ENCODE measurements at regions not wholly inside any gene's neighbourhood (a gene's known extent, or its start where the extent isn't known, plus 50 kb on each side); places are given as distances from the start of the nearest gene placed in this dataset.

GRCh38 chr3:22372292-22373062 lies 621.5 kb upstream of the ZNF385D start (continued):
- no peak for TF ChIP-seq PRDM15 (CRISPR knock-in tag; IDR thresholded peaks at IDR 0.05)
- no peak for TF ChIP-seq MLX (CRISPR knock-in tag; IDR thresholded peaks at IDR 0.05)
- TF ChIP-seq ZNF219 (CRISPR knock-in tag; IDR thresholded peaks at IDR 0.05; ENCODE audit: borderline replicate concordance), result 0 out of 2 replicates have a peak, but pooled peaks have one; percentile 74
- peak; percentile 32; the same call in 1 of the 2 replicates for TF ChIP-seq USF1 (CRISPR knock-in tag; IDR thresholded peaks at IDR 0.05)
- peak; percentile 59; the same call in 1 of the 2 replicates for TF ChIP-seq TEAD1 (CRISPR knock-in tag; IDR thresholded peaks at IDR 0.05)
- no peak for TF ChIP-seq AR (CRISPR knock-in tag; IDR thresholded peaks at IDR 0.05)
- TF ChIP-seq, protein P1, sequence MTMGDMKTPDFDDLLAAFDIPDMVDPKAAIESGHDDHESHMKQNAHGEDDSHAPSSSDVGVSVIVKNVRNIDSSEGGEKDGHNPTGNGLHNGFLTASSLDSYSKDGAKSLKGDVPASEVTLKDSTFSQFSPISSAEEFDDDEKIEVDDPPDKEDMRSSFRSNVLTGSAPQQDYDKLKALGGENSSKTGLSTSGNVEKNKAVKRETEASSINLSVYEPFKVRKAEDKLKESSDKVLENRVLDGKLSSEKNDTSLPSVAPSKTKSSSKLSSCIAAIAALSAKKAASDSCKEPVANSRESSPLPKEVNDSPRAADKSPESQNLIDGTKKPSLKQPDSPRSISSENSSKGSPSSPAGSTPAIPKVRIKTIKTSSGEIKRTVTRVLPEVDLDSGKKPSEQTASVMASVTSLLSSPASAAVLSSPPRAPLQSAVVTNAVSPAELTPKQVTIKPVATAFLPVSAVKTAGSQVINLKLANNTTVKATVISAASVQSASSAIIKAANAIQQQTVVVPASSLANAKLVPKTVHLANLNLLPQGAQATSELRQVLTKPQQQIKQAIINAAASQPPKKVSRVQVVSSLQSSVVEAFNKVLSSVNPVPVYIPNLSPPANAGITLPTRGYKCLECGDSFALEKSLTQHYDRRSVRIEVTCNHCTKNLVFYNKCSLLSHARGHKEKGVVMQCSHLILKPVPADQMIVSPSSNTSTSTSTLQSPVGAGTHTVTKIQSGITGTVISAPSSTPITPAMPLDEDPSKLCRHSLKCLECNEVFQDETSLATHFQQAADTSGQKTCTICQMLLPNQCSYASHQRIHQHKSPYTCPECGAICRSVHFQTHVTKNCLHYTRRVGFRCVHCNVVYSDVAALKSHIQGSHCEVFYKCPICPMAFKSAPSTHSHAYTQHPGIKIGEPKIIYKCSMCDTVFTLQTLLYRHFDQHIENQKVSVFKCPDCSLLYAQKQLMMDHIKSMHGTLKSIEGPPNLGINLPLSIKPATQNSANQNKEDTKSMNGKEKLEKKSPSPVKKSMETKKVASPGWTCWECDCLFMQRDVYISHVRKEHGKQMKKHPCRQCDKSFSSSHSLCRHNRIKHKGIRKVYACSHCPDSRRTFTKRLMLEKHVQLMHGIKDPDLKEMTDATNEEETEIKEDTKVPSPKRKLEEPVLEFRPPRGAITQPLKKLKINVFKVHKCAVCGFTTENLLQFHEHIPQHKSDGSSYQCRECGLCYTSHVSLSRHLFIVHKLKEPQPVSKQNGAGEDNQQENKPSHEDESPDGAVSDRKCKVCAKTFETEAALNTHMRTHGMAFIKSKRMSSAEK (CRISPR knock-in tag; IDR thresholded peaks at IDR 0.05; ENCODE audit: borderline replicate concordance), result no peak
- TF ChIP-seq FOXJ3 (CRISPR knock-in tag; IDR thresholded peaks at IDR 0.05; ENCODE audit: borderline replicate concordance), result no peak
- TF ChIP-seq JAZF1 (CRISPR knock-in tag; IDR thresholded peaks at IDR 0.05), result no peak
- no peak for TF ChIP-seq NFATC4 (CRISPR knock-in tag; IDR thresholded peaks at IDR 0.05)
- peak; percentile 87 for TF ChIP-seq FOXP1 (CRISPR knock-in tag; IDR thresholded peaks at IDR 0.05; ENCODE audit: borderline replicate concordance)
- TF ChIP-seq ZBTB21 (CRISPR knock-in tag; IDR thresholded peaks at IDR 0.05; ENCODE audit: borderline replicate concordance), result peak; percentile 73; the same call in 1 of the 2 replicates
- TF ChIP-seq MAX (CRISPR knock-in tag; IDR thresholded peaks at IDR 0.05), result peak; percentile 90
- TF ChIP-seq ZNF416 (CRISPR knock-in tag; IDR thresholded peaks at IDR 0.05), result no peak
- TF ChIP-seq ATF1 (CRISPR knock-in tag; IDR thresholded peaks at IDR 0.05), result no peak
- TF ChIP-seq MYBL2 (CRISPR knock-in tag; IDR thresholded peaks at IDR 0.05), result 0 out of 2 replicates have a peak, but pooled peaks have one; percentile 44
- TF ChIP-seq SMAD4 (CRISPR knock-in tag; IDR thresholded peaks at IDR 0.05), result no peak
- TF ChIP-seq, protein P2, sequence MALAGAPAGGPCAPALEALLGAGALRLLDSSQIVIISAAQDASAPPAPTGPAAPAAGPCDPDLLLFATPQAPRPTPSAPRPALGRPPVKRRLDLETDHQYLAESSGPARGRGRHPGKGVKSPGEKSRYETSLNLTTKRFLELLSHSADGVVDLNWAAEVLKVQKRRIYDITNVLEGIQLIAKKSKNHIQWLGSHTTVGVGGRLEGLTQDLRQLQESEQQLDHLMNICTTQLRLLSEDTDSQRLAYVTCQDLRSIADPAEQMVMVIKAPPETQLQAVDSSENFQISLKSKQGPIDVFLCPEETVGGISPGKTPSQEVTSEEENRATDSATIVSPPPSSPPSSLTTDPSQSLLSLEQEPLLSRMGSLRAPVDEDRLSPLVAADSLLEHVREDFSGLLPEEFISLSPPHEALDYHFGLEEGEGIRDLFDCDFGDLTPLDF (CRISPR knock-in tag; IDR thresholded peaks at IDR 0.05), result peak; percentile 79; the same call in 1 of the 2 replicates

All from WTC11 (cell line).